Kidney epithelial cell (primary cell): ENCODE measurements at regions not wholly inside any gene's neighbourhood (a gene's known extent, or its start where the extent isn't known, plus 50 kb on each side); places are given as distances from the start of the nearest gene placed in this dataset.
A peak's percentile ranks its signal among the peaks of the same experiment; 100 is the strongest.

Experiments used
- DNase-seq: peaks from one replicate; pipeline ENCODE4 v3.0.0-alpha.2; 2010; ENCODE audit warnings: low read depth
- H3K27me3 ChIP-seq: 2 replicates; pipeline ENCODE4 v1.6.0; 2011; ENCODE audit warnings: low read length; ENCODE audit not compliant: control insufficient read depth, insufficient read depth
- H3K36me3 ChIP-seq: 2 replicates; pipeline ENCODE4 v1.5.1; 2011; ENCODE audit warnings: low read length; ENCODE audit not compliant: control insufficient read depth, insufficient read depth
- H3K4me3 ChIP-seq: 2 replicates; pipeline ENCODE4 v1.5.1; 2011; ENCODE audit warnings: low read depth, mild to moderate bottlenecking, control low read depth, low read length
- TF ChIP-seq, protein P1 (sequence below): IDR thresholded peaks from 2 replicates; pipeline ENCODE4 v1.5.1; 2011; ENCODE audit warnings: mild to moderate bottlenecking, moderate library complexity, low read length, control low read depth, inconsistent platforms; ENCODE audit not compliant: insufficient read depth, poor library complexity, severe bottlenecking

DNA sequence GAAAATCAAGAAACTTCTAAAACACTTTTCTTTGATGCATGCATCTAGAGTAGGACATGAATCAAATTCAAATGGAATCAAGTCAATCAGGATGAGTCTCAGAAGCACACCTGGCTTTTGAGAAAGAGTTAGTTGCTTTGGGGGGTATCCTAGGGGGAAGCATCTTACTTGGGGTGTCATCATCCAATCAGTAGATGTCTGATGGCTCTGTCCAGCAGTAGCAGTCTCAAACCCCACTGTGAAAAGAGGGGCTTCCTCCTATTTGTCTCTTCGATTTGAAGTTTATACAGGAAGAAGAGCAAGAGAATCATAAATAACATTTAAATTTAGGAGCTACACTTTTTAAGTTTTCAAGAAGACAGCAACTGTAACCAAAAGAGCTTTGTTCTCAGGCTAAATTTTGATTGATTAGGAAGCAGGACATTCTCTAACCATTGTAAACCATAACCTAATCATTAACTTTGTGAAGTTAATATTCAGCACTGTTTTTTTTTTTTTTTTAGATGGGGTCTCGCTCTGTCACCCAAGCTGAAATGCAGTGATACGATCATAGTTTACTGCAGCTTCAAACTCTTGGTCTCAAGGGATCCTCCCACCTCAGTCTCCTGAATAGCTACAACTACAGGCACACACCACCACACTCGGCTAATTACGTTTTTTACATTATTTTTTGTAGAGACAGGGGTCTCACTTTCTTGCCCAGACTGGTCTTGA, 614.7 kb downstream of the CSNK1G3 start:
- H3K27me3 ChIP-seq: no peaks in the 10 kb centered on the region
- H3K4me3 ChIP-seq: no peak overlapping the region
- TF ChIP-seq, protein P1, sequence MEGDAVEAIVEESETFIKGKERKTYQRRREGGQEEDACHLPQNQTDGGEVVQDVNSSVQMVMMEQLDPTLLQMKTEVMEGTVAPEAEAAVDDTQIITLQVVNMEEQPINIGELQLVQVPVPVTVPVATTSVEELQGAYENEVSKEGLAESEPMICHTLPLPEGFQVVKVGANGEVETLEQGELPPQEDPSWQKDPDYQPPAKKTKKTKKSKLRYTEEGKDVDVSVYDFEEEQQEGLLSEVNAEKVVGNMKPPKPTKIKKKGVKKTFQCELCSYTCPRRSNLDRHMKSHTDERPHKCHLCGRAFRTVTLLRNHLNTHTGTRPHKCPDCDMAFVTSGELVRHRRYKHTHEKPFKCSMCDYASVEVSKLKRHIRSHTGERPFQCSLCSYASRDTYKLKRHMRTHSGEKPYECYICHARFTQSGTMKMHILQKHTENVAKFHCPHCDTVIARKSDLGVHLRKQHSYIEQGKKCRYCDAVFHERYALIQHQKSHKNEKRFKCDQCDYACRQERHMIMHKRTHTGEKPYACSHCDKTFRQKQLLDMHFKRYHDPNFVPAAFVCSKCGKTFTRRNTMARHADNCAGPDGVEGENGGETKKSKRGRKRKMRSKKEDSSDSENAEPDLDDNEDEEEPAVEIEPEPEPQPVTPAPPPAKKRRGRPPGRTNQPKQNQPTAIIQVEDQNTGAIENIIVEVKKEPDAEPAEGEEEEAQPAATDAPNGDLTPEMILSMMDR: no peak
- H3K36me3 ChIP-seq: no peaks in the 10 kb centered on the region
- peak; percentile 34 for DNase-seq

GRCh38 chr5:124124711-124125229, 612.8 kb downstream of the CSNK1G3 start:
- no peak for DNase-seq
- no peak overlapping the region for H3K4me3 ChIP-seq
- no peaks in the 10 kb centered on the region for H3K36me3 ChIP-seq
- H3K27me3 ChIP-seq: no peaks in the 10 kb centered on the region
- TF ChIP-seq, protein P1: no peak

- DNase-seq: no peak
- no peaks in the 10 kb centered on the region for H3K27me3 ChIP-seq
- H3K4me3 ChIP-seq: no peak overlapping the region
- H3K36me3 ChIP-seq: no peaks in the 10 kb centered on the region
- TF ChIP-seq, protein P1: no peak
Observed at GRCh38 chr5:124121198-124121597, 609.2 kb downstream of the CSNK1G3 start.

GRCh38 chr5:124114911-124115310, 602.9 kb downstream of the CSNK1G3 start:
- Histone ChIP-seq H3K27me3 (no peaks in the 10 kb centered on the region), H3K4me3 (no peak overlapping the region), H3K36me3 (no peaks in the 10 kb centered on the region)
- TF ChIP-seq, protein P1: no peak
- DNase-seq: no peak

GRCh38 chr5:124111886-124112285, 599.9 kb downstream of the CSNK1G3 start:
- Histone ChIP-seq H3K36me3 (no peaks in the 10 kb centered on the region), H3K27me3 (no peaks in the 10 kb centered on the region), H3K4me3 (no peak overlapping the region)
- DNase-seq: no peak
- TF ChIP-seq, protein P1: no peak

DNA sequence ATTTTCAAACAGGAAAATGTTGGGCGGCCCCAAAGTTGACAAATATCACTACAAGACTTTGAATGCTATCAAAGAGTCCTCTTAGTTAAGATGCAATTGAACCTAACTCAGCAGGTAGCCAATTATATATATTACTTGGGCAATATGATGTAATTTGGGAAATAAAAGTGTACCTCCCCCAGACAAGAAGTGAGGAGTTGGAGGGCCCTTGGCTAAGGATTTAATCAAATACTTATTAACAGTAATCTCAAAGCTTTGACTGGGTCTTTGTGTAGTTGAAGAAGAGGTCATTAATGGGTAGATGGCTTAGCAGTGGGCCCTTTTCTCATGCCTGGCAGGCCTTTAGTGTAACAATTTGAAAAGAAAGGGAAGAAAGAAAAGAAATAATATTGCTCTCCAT, 599.0 kb downstream of the CSNK1G3 start:
- TF ChIP-seq, protein P1: no peak
- no peaks in the 10 kb centered on the region for H3K27me3 ChIP-seq
- DNase-seq: no peak
- no peaks in the 10 kb centered on the region for H3K36me3 ChIP-seq
- H3K4me3 ChIP-seq: no peak overlapping the region
